ENCODE measurements at regions not wholly inside any gene's neighbourhood (a gene's known extent, or its start where the extent isn't known, plus 50 kb on each side); places are given as distances from the start of the nearest gene placed in this dataset.

DNA sequence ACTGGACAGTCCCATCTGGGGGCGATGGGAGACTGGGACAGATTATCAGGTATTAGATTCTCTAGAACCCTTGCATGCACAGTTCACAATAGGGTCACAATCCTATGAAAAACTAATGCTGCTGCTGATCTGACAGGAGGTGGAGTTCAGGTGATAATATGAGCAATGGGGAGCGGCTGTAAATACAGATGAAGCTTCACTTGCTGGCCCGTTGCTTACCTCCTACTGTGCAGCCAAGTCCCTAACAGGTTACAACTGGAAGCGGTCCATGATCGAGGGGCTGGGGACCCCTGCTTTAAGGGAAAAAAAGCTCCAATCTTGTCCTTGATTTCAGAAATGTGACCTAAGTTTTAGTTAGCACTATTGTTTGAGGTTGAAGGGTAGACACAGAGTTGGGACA lies 175.2 kb downstream of the ZNF330 start:
- DNase-seq (ENCODE audit: low spot score), result no peak

DNA sequence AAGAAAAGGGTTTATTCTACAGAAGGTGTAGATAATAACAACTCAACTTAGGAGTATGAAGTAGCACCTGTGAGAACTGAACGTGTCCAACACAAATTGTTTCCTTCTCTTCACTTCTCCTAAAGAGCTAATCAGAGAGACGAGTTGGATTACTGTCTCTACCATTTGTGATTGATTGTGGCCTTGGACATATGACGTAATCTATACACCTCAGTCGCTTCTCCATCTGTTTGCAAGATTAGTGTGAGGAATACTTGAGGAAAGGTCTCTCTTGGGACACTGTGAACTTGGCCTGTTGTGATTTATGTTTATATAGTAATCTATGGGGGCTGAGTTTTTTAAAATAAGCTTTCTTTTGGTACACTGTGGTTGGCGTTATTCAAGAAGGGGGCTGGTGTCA lies 182.0 kb downstream of the ZNF330 start:
- no peak for DNase-seq (ENCODE audit: low spot score)

DNA sequence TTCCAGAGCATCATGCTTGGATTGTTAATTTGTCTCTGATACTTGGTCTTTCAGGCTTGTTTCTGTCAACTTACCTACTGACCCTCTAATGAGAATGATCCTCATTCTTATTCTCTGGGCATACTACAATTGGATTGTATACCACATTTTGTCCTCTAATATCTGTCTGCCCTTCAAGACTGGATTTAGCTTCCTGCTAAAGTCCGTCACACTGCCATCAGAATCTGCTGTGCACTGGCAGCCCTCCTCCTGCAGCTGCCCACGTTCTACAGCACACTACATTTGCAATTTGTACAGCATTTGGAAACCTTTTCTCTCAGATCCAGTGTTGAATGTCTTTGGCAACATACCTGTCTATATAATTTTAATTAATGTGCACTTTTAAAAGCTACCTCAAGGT lies 183.1 kb downstream of the ZNF330 start:
- no peak for DNase-seq (ENCODE audit: low spot score)

DNA sequence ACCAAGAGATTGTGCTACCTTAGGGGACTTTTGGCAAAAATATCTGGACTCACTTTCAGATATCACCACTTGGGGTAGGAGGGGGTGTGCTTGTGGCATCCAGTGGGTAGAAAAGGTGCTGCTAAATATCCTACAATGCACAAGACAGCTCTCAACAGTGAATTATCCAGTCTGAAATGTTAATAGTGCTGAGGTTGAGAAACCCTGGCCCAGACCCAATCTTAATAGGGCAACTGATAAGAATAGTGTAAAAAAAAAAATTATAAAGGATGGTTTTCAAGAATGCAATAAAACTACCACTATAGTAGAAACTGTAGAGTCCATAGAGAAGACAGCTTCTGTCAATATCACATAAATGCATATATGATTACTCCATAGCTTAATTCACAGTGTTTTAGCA lies 185.5 kb downstream of the ZNF330 start:
- no peak for DNase-seq (ENCODE audit: low spot score)

DNA sequence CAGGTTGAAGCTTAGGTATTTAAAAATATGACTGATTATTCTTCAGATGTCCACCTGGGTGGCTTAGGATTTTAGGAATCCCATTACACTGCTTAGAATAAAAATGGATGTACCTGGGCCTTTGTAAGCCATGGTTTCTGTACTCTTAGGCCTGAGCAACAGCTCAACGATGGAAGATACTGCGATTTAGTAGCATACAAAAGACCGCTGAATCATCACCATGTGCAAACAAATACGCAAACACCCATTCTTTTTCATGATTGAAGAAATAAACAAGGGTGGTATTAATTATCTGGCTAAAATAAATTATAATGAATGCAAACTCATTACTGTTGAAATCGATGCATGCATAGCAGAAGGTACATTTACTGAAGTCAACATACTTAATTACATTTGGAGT lies 188.9 kb downstream of the ZNF330 start:
- DNase-seq (ENCODE audit: low spot score), result no peak

GRCh38 chr4:141410839-141411238 lies 190.1 kb downstream of the ZNF330 start:
- DNase-seq (ENCODE audit: low spot score), result no peak

- DNase-seq (ENCODE audit: low spot score), result no peak
Observed at GRCh38 chr4:141411936-141412335, 191.2 kb downstream of the ZNF330 start.

GRCh38 chr4:141413366-141413765 lies 192.7 kb downstream of the ZNF330 start:
- no peak for DNase-seq (ENCODE audit: low spot score)

GRCh38 chr4:141415651-141416050 lies 195.0 kb downstream of the ZNF330 start:
- DNase-seq (ENCODE audit: low spot score), result no peak

- DNase-seq (ENCODE audit: low spot score), result no peak
Observed at GRCh38 chr4:141416219-141416618, 195.5 kb downstream of the ZNF330 start.

DNA sequence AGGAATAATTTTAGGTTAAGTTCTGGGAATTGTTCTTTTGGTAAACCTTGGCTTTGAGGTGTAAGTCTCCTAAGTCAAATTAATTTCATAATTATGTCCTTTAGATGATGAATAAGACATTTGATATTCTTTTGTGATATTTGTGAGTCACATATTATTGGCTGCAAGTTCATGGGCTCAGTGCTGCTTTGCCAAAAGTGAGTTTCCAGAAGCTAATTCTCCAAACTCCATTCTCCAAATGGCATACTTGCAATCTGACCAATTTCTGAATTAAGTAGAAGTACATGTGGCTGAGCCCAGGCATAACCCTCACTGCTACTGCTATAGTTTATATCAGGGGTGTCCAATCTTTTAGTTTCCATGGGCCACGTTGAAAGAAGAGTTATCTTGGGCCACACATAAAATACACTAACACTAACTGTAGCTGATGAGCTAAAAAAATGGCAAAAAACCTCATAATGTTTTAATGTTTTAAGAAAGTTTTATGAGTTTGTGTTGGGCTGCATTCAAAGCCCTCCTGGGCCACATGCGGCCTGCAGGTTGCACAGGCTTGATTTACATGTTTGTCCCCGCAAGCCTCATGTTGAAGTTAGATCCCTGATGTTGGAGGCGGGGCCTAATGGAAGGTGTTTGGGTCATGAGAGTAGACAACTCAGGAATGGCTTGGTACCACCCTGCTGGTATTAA lies 196.1 kb downstream of the ZNF330 start:
- DNase-seq (ENCODE audit: low spot score), result no peak

- DNase-seq (ENCODE audit: low spot score), result no peak
Observed at GRCh38 chr4:141417387-141417786, 196.7 kb downstream of the ZNF330 start.

GRCh38 chr4:141425124-141425523 lies 204.4 kb downstream of the ZNF330 start:
- DNase-seq (ENCODE audit: low spot score), result no peak

GRCh38 chr4:141427726-141428296 lies 207.1 kb downstream of the ZNF330 start:
- no peak for DNase-seq (ENCODE audit: low spot score)

DNA sequence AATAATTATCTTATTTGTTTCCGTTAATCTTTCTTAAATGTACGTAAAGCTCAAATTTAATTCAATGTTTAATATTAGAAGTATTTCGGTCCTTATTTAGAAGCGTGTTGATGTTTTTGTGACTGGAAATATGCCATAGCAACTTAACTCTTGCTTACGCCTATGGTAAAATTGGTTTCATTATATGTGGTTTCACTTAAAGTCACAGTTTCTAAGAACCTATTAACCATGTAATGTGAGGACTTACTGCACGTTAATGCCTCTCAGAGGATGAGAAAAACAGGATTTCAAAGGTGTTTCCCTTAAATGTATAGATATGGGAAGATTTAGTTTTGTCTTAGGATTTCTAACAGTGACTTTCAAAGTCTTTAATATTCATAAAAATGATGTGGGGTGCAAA lies 206.4 kb upstream of the IL15 start:
- no peak for DNase-seq (ENCODE audit: low spot score)

DNA sequence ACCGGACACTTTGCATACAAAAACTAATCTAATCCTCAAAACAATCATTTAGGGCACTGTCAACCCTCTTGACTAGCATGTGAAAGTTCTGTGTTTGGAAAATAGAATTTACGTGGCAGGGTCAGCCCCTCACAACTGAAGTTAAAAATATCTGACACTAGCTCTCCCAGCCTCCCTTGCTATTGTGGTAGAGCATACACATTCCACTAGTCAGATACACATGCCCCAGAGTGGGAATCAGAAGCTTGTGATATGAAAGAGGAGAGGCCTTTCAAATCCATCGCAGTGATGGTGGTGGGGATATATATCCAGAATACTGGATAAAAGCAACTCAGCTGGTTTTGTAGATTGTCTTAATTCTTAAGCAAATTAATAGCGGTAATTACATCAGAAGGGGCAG lies 205.7 kb upstream of the IL15 start:
- no peak for DNase-seq (ENCODE audit: low spot score)

- DNase-seq (ENCODE audit: low spot score), result no peak
Observed at GRCh38 chr4:141432000-141432712, 204.2 kb upstream of the IL15 start.

DNA sequence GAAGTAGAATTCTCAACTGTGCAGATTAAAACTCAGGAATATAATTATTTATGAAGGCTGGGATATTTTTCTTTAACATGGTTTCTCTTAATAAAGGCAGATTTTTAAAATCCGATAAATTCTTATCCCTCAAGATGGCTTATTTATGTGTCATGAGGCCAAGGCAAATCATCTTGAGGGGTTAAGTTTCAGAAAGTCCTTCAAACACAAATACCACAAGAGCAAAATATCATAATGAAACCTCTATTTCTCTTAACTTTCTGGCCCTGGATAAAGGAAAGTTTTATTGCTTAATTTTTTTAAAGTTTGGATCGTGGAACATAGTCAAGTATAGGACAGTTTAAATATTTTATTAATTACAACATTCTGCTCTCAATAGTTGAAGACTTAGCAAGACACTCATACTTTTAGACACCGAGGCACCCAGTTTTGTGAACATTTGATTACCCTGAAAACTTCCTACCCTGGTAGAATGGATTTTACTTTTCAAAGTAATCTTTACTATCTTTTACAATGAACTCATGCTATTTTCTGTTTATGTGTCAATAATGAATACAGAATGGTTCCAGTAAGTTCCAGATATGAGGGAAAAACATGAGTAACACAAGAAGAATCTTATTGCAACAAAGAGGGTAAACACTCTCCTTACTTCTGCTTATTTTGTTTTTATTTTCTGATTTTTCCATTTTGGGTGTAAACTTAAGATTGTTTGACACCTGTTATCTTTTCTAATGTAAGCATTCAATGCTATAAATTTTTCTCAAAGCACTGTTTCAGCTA lies 200.7 kb upstream of the IL15 start:
- no peak for DNase-seq (ENCODE audit: low spot score)

GRCh38 chr4:141439223-141439622 lies 197.2 kb upstream of the IL15 start:
- DNase-seq (ENCODE audit: low spot score), result no peak

DNA sequence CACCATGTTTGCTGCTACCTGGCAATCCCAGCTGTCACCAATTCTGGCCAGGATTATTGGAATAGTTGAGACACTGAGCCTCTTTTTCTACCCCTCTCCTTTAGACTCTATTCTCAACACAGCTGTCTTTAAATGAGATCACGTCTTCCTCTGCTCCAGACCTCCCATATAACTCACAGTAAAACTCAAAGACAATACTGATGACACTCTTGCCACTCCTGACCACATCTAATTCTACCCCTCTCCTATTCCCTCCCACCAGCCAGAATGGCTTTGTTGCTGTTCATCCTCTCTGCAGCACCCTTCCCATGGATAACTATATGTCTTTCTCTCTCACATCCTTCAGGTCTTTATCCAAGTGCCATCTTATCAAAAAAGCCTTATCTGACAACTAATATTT lies 188.6 kb upstream of the IL15 start:
- no peak for DNase-seq (ENCODE audit: low spot score)

- DNase-seq (ENCODE audit: low spot score), result no peak
Observed at GRCh38 chr4:141448490-141448889, 187.9 kb upstream of the IL15 start.

- no peak for DNase-seq (ENCODE audit: low spot score)
Observed at GRCh38 chr4:141449927-141450326, 186.5 kb upstream of the IL15 start.
